Peyer's patch (tissue), 4 donors: ENCODE measurements at regions not wholly inside any gene's neighbourhood (a gene's known extent, or its start where the extent isn't known, plus 50 kb on each side); places are given as distances from the start of the nearest gene placed in this dataset.

Experiments used
- POLR2A ChIP-seq, 2 donors: fragments of 450-650 bp; IDR thresholded peaks; one replicate each; pipeline ENCODE4 v1.5.1; 2017; ENCODE audit warnings: antibody characterized with exemption in 2 of 2, mild to moderate bottlenecking in 2 of 2, moderate library complexity in 2 of 2
- TF ChIP-seq, protein P1 (sequence below), 6 experiments: fragments of 450-650 bp in 4 of 6; fragments of 200-600 bp in 2 of 6; sonication (generic) in 1 of 6; IDR thresholded peaks; one replicate each; pipeline ENCODE4 v1.5.1; 2017 to 2019; ENCODE audit warnings: antibody characterized with exemption in 6 of 6, mild to moderate bottlenecking in 3 of 6, moderate library complexity in 1 of 6

DNA sequence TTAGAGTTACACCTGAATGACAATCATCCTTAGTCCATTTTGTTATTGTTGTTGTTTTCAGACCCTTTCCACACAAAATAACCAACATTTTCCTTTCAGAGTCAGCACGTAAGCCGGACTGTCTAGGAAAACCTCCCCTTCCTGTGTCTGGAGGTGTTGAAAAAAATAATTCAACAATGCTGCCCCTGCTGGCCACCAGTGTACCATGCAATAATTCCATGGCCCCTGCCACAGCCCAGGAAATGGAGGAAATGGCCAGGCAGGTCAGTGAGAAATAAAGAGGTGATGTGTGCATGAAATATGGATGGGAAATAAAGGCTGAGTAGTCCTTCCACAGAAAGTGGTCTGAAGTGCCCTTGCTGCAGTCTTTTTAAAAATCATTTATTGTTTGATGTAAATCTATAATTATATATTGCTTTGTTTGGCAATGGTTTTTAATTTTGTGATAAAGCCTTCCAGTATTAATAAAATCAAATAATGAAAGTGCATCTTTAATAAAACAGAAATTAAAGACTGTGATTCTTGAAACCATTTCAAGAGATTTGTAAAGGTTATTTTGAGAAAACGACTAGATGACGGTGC, 152.8 kb upstream of the PAPPA start:
- TF ChIP-seq, protein P1, sequence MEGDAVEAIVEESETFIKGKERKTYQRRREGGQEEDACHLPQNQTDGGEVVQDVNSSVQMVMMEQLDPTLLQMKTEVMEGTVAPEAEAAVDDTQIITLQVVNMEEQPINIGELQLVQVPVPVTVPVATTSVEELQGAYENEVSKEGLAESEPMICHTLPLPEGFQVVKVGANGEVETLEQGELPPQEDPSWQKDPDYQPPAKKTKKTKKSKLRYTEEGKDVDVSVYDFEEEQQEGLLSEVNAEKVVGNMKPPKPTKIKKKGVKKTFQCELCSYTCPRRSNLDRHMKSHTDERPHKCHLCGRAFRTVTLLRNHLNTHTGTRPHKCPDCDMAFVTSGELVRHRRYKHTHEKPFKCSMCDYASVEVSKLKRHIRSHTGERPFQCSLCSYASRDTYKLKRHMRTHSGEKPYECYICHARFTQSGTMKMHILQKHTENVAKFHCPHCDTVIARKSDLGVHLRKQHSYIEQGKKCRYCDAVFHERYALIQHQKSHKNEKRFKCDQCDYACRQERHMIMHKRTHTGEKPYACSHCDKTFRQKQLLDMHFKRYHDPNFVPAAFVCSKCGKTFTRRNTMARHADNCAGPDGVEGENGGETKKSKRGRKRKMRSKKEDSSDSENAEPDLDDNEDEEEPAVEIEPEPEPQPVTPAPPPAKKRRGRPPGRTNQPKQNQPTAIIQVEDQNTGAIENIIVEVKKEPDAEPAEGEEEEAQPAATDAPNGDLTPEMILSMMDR (IDR thresholded peaks at IDR 0.05): peak in 4 of 6 experiments; percentile 15 to 27 (median 24)
- no peak for TF ChIP-seq POLR2A (IDR thresholded peaks at IDR 0.05)
